ENCODE measurements at regions not wholly inside any gene's neighbourhood (a gene's known extent, or its start where the extent isn't known, plus 50 kb on each side); places are given as distances from the start of the nearest gene placed in this dataset.

GRCh38 chr4:8702516-8703400 is 110.2 kb downstream of the CPZ start (continued):
- TF ChIP-seq NKRF (conservative IDR thresholded peaks at IDR 0.05) (no peak), BCL3 (IDR thresholded peaks at IDR 0.05; ENCODE audit: borderline replicate concordance, insufficient read depth, low read depth, low read length, poor library complexity, severe bottlenecking) (no peak), YY1 (IDR thresholded peaks at IDR 0.05; ENCODE audit: low read depth, low read length) (no peak), TCF7 (IDR thresholded peaks at IDR 0.05; ENCODE audit: borderline replicate concordance) (no peak)

- ChIA-PET RAD21 (ENCODE audit: unreplicated experiment) (no interaction called here), SMC1A (ENCODE audit: uncharacterized antibody, unreplicated experiment) (no interaction called here), POLR2A (no interaction called here), CTCF (no interaction called here)
- Histone ChIP-seq H3K27me3 (replicated peaks in 1 of 2; ENCODE audit: control insufficient read depth in 2 of 2, insufficient read depth in 2 of 2, low read length in 1 of 2) (no peaks in the 10 kb centered on the region; a peak in 1 of 4 replicates), H2AFZ (ENCODE audit: control insufficient read depth, low read depth, low read length) (no peak overlapping the region), H3K9ac (ENCODE audit: control insufficient read depth, insufficient read depth, low read length) (no peak overlapping the region), H4K20me1 (ENCODE audit: control insufficient read depth, insufficient read depth) (no peaks in the 10 kb centered on the region), H3K9me3 (replicated peaks; ENCODE audit: control insufficient read depth, insufficient read depth, low read length) (no peaks in the 10 kb centered on the region), H3K27ac (ENCODE audit: control insufficient read depth, insufficient read depth) (no peak overlapping the region), H3K4me1 (ENCODE audit: control insufficient read depth, insufficient read depth, low read length) (no peaks in the 10 kb centered on the region), H3K79me2 (ENCODE audit: control insufficient read depth, insufficient read depth, low read length) (no peaks in the 10 kb centered on the region), H3K4me2 (ENCODE audit: control insufficient read depth, insufficient read depth) (no peak overlapping the region), H3K36me3 (ENCODE audit: control insufficient read depth in 2 of 2, insufficient read depth in 2 of 2, low read length in 1 of 2) (no peaks in the 10 kb centered on the region), H3K4me3 (no peak overlapping the region)
- WGBS (ENCODE audit: insufficient coverage, insufficient replicate concordance, low lambda C conversion rate, missing lambda C conversion rate), result 28% methylated on average over 10 of the region's 10 CpGs
- no TSS peak for BruUV-seq (replicated peaks)
- DNase-seq (ENCODE audit: low read depth, low spot score), result no peak
- no peak for FAIRE-seq
- no peak for ATAC-seq
- TF ChIP-seq GATAD2B (conservative IDR thresholded peaks at IDR 0.05; ENCODE audit: low read depth) (no peak), IKZF1 (conservative IDR thresholded peaks at IDR 0.05) (no peak), SIX5 (IDR thresholded peaks at IDR 0.05; ENCODE audit: low read depth, low read length, severe bottlenecking) (no peak), SP1 (IDR thresholded peaks at IDR 0.05; ENCODE audit: low read depth, low read length) (no peak), HDAC2 (IDR thresholded peaks at IDR 0.05) (no peak), JUND (IDR thresholded peaks at IDR 0.05; ENCODE audit: low read depth, low read length) (no peak), RB1 (IDR thresholded peaks at IDR 0.05; ENCODE audit: borderline replicate concordance) (no peak), EGR1 (IDR thresholded peaks at IDR 0.05; ENCODE audit: borderline replicate concordance in 1 of 2, low read depth in 2 of 2, low read length in 2 of 2) (no peak), EZH2 (IDR thresholded peaks at IDR 0.05; ENCODE audit: borderline replicate concordance, control insufficient read depth, low read depth, low read length) (no peak), E2F8 (IDR thresholded peaks at IDR 0.05; ENCODE audit: low read depth, partially characterized antibody) (no peak), NR2C1 (IDR thresholded peaks at IDR 0.05) (no peak)
- in situ Hi-C loops (cut with MboI), result no loop called here
- intact Hi-C loops (cut with micrococcal nuclease; ENCODE audit: unreplicated experiment), result no loop called here
These were observed 109.5 kb downstream of the CPZ start for GRCh38 chr4:8702020-8702495.
